ENCODE measurements at regions not wholly inside any gene's neighbourhood (a gene's known extent, or its start where the extent isn't known, plus 50 kb on each side); places are given as distances from the start of the nearest gene placed in this dataset.

DNA sequence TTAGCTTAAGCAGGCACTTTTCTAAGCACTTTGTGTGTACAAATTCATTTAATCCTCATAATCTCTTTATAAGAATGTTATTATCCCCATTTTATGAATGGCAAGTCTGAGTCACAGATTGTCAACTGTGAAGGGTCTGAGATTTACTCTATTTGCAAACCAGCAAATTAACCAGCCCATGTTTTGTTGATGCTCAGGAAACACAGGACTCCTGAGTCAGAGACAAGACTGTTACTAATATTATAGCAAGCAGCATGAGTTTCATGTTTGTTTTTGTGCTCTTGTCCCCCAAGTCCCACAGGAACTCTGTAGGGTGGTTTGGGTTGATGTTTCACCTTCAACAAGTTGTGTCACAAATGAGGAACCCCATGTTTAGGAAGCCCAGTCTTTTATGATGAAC is 182.0 kb upstream of the PPP1R3A start:
- Histone ChIP-seq H3K4me1 (ENCODE audit: low read length) (no peaks in the 10 kb centered on the region), H3K4me2 (ENCODE audit: low read depth, low read length, poor library complexity, severe bottlenecking) (no peak overlapping the region), H3K79me2 (ENCODE audit: low read length) (no peaks in the 10 kb centered on the region), H4K20me1 (ENCODE audit: insufficient read depth, low read depth, low read length) (no peaks in the 10 kb centered on the region), H3K9me2 (replicated peaks; ENCODE audit: insufficient read depth, low read length) (no peaks in the 10 kb centered on the region), H2AFZ (ENCODE audit: low read length) (no peak overlapping the region), H3K36me3 (ENCODE audit: insufficient read depth, low read length) (no peaks in the 10 kb centered on the region), H3K27ac (ENCODE audit: low read length) (no peak overlapping the region), H3K9ac (ENCODE audit: low read length) (no peak overlapping the region), H3K4me3 (ENCODE audit: low read length) (no peak overlapping the region), H3K27me3 (ENCODE audit: low read length) (no peaks in the 10 kb centered on the region), H3K9me3 (ENCODE audit: low read length) (peaks cover 36% of the 10 kb centered on the region)
- no peak for DNase-seq

DNA sequence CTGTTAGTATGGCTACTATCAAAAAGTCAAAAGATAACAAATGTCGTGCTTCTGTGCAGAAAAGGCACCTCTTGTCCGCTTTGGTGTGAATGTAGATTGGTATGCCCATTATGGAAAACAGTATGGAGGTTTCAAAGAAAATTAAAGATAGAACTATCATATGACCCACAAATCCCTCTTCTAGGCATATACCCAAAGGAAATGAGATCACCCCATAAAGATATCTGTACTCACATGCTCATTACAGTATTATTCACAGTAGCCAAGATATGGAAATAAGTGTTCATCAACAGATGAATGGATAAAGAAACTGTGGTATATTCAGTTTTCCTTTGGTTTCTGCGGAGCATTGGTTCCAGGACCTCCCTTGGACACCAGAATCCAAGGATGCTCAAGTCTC is 180.5 kb upstream of the PPP1R3A start:
- Histone ChIP-seq H3K9me2 (replicated peaks; ENCODE audit: insufficient read depth, low read length) (no peaks in the 10 kb centered on the region), H3K9ac (ENCODE audit: low read length) (no peak overlapping the region), H3K36me3 (ENCODE audit: insufficient read depth, low read length) (no peaks in the 10 kb centered on the region), H3K9me3 (ENCODE audit: low read length) (peaks cover 42% of the 10 kb centered on the region), H3K4me3 (ENCODE audit: low read length) (no peak overlapping the region), H3K27me3 (ENCODE audit: low read length) (no peaks in the 10 kb centered on the region), H3K4me1 (ENCODE audit: low read length) (no peaks in the 10 kb centered on the region), H3K27ac (ENCODE audit: low read length) (no peak overlapping the region), H2AFZ (ENCODE audit: low read length) (no peak overlapping the region), H3K4me2 (ENCODE audit: low read depth, low read length, poor library complexity, severe bottlenecking) (no peak overlapping the region), H3K79me2 (ENCODE audit: low read length) (no peaks in the 10 kb centered on the region), H4K20me1 (ENCODE audit: insufficient read depth, low read depth, low read length) (no peaks in the 10 kb centered on the region)
- no peak for DNase-seq

DNA sequence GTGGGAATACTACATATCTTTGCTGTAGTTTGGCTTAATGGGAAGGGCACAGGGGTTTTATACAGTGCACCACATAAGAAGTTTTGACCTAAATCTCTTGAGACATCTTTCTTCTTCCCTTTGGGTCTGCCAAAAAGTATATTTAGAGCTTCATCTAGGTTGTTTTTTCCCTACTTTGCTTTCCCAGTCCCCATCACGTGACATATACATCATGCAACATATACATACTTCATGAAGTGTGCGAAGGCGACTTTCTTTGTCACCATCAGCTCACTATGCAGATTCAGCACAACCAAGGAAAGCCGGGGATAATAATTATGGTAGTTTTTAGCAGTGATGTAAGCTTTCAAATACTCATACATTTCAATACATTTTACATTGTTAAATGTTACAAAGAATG is 177.1 kb upstream of the PPP1R3A start:
- Histone ChIP-seq H2AFZ (ENCODE audit: low read length) (no peak overlapping the region), H3K9me3 (ENCODE audit: low read length) (peaks cover 29% of the 10 kb centered on the region), H4K20me1 (ENCODE audit: insufficient read depth, low read depth, low read length) (no peaks in the 10 kb centered on the region), H3K4me3 (ENCODE audit: low read length) (no peak overlapping the region), H3K36me3 (ENCODE audit: insufficient read depth, low read length) (no peaks in the 10 kb centered on the region), H3K9me2 (replicated peaks; ENCODE audit: insufficient read depth, low read length) (no peaks in the 10 kb centered on the region), H3K4me2 (ENCODE audit: low read depth, low read length, poor library complexity, severe bottlenecking) (no peak overlapping the region), H3K27me3 (ENCODE audit: low read length) (no peaks in the 10 kb centered on the region), H3K4me1 (ENCODE audit: low read length) (no peaks in the 10 kb centered on the region), H3K79me2 (ENCODE audit: low read length) (no peaks in the 10 kb centered on the region), H3K27ac (ENCODE audit: low read length) (no peak overlapping the region), H3K9ac (ENCODE audit: low read length) (no peak overlapping the region)
- no peak for DNase-seq

DNA sequence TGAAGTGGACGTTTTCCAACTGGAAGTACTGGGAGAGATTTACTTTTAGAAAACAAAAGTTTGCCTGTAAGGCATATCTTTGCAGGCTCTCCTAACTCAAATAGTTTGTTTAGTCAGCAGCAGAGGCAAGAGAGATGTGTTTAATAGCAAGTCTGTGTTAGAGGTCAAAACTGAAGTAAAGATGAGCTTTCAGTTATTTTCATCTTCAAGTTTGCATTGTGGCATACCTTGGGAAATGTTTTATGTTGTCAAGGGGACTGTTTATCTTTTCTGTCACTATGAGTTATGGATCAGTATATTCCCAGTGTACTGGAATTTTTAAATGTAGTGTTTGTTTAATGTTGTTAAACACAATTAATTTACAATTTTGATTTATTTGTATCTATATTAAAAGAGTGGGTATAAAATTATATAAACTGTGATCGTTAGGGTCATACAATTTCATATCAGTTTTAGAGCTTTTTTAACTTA is 169.7 kb upstream of the PPP1R3A start:
- no peaks in the 10 kb centered on the region for H3K4me1 ChIP-seq (ENCODE audit: low read length)
- no peaks in the 10 kb centered on the region for H3K9me2 ChIP-seq (replicated peaks; ENCODE audit: insufficient read depth, low read length)
- no peak overlapping the region for H3K9ac ChIP-seq (ENCODE audit: low read length)
- H3K36me3 ChIP-seq (ENCODE audit: insufficient read depth, low read length), result no peaks in the 10 kb centered on the region
- H3K9me3 ChIP-seq (ENCODE audit: low read length), result peaks cover 17% of the 10 kb centered on the region
- DNase-seq, result no peak
- H4K20me1 ChIP-seq (ENCODE audit: insufficient read depth, low read depth, low read length), result no peaks in the 10 kb centered on the region
- no peaks in the 10 kb centered on the region for H3K27me3 ChIP-seq (ENCODE audit: low read length)
- H3K27ac ChIP-seq (ENCODE audit: low read length), result no peak overlapping the region
- H3K4me2 ChIP-seq (ENCODE audit: low read depth, low read length, poor library complexity, severe bottlenecking), result no peak overlapping the region
- no peak overlapping the region for H3K4me3 ChIP-seq (ENCODE audit: low read length)
- no peaks in the 10 kb centered on the region for H3K79me2 ChIP-seq (ENCODE audit: low read length)
- no peak overlapping the region for H2AFZ ChIP-seq (ENCODE audit: low read length)

DNA sequence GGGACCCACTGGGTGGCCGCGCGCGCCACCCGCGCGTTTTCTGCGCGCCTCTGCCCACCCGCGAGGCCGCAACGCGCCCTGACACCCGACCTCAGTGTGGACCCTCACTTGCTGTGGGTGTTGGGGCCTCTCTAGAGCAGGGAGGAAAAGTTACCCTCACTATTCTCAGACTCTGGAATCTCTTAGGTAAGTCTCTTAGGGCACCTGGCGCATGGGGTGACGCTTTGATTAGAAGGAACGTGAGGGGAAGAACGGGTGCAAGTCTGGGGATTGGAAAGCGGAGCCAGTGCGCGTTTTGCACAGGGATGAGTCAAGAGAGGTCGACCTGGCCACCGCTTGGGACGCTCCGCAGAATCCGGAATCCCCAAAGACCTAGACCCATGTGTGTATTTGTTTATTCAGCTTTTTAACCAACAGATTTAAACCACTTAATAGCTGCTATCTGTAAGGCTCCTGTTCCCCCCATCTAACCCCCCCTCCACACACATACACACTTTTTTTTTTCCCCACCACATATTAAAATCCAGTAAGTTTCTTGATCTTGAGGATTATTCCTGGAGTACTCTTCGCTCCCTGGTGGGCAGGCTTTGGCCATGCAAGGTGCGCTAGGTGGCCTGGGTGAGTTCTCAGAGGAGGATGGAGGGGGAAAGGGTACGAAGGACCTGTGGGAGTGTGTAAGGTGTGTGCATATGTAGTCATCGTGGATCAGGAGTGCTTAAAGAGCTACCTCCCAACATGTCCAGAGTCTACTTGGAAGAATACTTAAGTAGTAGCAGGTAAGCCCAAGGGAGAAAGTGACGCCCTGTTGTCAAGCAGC is 169.1 kb upstream of the PPP1R3A start:
- Histone ChIP-seq H3K4me2 (ENCODE audit: low read depth, low read length, poor library complexity, severe bottlenecking) (no peak overlapping the region), H3K9me3 (ENCODE audit: low read length) (peaks cover 17% of the 10 kb centered on the region), H3K36me3 (ENCODE audit: insufficient read depth, low read length) (no peaks in the 10 kb centered on the region), H4K20me1 (ENCODE audit: insufficient read depth, low read depth, low read length) (no peaks in the 10 kb centered on the region), H3K4me1 (ENCODE audit: low read length) (no peaks in the 10 kb centered on the region), H3K27ac (ENCODE audit: low read length) (no peak overlapping the region), H3K4me3 (ENCODE audit: low read length) (no peak overlapping the region), H3K9me2 (replicated peaks; ENCODE audit: insufficient read depth, low read length) (no peaks in the 10 kb centered on the region), H2AFZ (ENCODE audit: low read length) (no peak overlapping the region), H3K9ac (ENCODE audit: low read length) (no peak overlapping the region), H3K27me3 (ENCODE audit: low read length) (no peaks in the 10 kb centered on the region), H3K79me2 (ENCODE audit: low read length) (no peaks in the 10 kb centered on the region)
- no peak for DNase-seq

DNA sequence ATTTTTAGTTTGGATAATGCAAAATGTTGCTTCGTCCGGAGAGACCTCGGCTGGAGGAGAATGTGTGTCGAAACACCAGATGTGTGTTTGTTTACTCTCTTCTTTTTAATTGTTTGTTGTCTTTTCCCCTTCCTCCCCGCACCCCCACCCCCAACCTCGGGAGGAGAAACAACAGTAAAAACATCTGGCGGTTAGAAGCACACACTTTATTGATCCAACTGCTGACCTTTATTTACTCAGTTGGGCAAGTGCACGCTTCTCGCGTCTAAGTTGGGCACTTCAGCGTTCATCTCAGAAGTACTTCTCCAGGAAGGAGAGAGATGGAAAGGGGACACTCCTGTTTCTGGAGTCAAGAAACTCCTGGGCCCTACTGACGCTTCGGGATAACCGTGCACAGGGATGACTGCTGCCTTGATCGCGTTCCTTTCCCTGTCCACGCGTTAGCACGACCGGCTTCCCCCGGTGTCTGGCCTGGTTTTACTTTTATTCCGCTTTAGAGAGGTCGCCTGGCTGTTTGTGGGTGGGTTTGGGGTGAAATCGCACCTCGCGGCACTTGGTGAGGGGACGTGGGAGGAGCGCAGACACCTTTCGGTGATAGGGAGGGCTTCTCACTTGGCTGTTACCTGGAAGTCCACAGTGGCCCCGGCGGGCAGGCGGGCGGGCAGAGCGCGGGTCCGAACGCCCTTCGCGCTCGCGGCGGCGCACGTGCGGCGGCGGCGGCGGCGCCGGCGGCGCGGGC is 168.3 kb upstream of the PPP1R3A start:
- H3K9ac ChIP-seq (ENCODE audit: low read length), result no peak overlapping the region
- H3K4me3 ChIP-seq (ENCODE audit: low read length), result no peak overlapping the region
- H2AFZ ChIP-seq (ENCODE audit: low read length), result no peak overlapping the region

DNA sequence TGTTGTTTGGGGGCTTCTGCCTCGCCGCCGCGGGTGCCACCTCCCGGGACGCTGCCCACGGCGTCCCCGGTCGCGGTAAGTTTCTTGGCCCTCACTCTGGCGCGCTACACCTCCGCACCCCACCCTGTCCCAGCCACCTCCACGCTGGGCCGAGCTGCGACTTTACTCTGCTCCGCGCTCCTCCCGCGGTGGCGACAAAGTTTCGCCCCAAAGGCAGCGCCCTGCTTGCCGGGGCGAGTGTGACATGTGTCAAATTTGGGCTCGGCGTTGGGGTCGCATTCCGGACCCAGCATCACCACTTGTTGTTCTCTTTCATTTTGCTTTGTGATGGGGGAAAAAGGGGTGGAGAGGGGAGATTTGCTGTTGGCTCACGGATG is 167.7 kb upstream of the PPP1R3A start:
- Histone ChIP-seq H3K36me3 (ENCODE audit: insufficient read depth, low read length) (no peaks in the 10 kb centered on the region), H3K27me3 (ENCODE audit: low read length) (no peaks in the 10 kb centered on the region), H2AFZ (ENCODE audit: low read length) (no peak overlapping the region), H3K9me2 (replicated peaks; ENCODE audit: insufficient read depth, low read length) (no peaks in the 10 kb centered on the region), H3K27ac (ENCODE audit: low read length) (no peak overlapping the region), H3K9me3 (ENCODE audit: low read length) (peaks cover 17% of the 10 kb centered on the region), H3K79me2 (ENCODE audit: low read length) (no peaks in the 10 kb centered on the region), H3K4me3 (ENCODE audit: low read length) (no peak overlapping the region), H3K4me2 (ENCODE audit: low read depth, low read length, poor library complexity, severe bottlenecking) (no peak overlapping the region), H3K9ac (ENCODE audit: low read length) (no peak overlapping the region), H3K4me1 (ENCODE audit: low read length) (no peaks in the 10 kb centered on the region), H4K20me1 (ENCODE audit: insufficient read depth, low read depth, low read length) (no peaks in the 10 kb centered on the region)
- DNase-seq, result no peak

More for the DNA sequence above, 168.3 kb upstream of the PPP1R3A start:
- DNase-seq, result no peak
- Histone ChIP-seq H3K27ac (ENCODE audit: low read length) (no peak overlapping the region), H3K9me2 (replicated peaks; ENCODE audit: insufficient read depth, low read length) (no peaks in the 10 kb centered on the region), H3K27me3 (ENCODE audit: low read length) (no peaks in the 10 kb centered on the region), H4K20me1 (ENCODE audit: insufficient read depth, low read depth, low read length) (no peaks in the 10 kb centered on the region), H3K4me1 (ENCODE audit: low read length) (no peaks in the 10 kb centered on the region), H3K36me3 (ENCODE audit: insufficient read depth, low read length) (no peaks in the 10 kb centered on the region), H3K79me2 (ENCODE audit: low read length) (no peaks in the 10 kb centered on the region), H3K4me2 (ENCODE audit: low read depth, low read length, poor library complexity, severe bottlenecking) (no peak overlapping the region), H3K9me3 (ENCODE audit: low read length) (peaks cover 17% of the 10 kb centered on the region)

DNA sequence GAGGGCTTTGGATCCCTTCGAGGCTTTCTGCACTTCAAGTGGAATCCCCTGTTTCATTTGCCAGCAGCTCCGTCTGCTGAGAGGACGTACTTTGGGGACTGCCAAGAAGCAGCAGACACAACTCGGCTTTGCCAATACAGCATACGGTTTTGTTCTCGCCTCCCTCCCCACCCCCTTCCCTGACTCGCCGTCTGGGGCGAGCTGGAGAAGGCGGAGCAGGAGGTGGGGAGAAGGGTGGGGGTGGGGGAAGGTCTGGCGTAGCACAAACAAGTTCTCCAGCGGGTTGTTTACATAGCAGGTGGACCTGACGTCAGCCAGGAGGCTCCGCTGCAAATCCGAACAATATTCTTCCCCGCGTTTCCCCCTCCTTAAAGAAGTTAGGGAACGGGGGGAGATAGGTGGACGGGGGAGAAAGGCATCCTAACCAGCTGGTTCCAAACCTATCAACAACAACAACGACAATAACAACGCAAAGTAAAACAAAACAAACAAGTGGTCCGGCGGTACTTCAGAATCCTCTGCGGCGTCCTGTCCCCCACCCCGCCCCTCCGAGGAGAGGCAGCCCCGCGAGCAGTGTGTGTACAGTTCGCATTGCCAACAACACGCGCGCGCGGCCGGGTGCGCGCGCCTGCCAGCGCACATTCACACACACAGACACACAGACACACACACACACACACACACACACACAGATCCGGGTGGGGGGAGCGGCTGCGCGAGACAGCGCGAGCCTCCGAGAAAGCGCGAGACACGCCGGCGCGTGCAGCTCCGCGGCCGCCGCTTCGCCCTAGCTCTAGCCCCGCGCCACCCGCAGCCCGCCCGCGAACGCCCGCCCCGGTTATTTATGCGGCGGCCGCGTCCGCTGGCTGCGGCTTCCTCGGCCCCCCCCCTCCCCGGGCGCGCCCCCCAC is 167.0 kb upstream of the PPP1R3A start:
- no peak for DNase-seq
- no peaks in the 10 kb centered on the region for H3K4me1 ChIP-seq (ENCODE audit: low read length)
- H3K27me3 ChIP-seq (ENCODE audit: low read length), result no peaks in the 10 kb centered on the region
- no peak overlapping the region for H3K9ac ChIP-seq (ENCODE audit: low read length)
- H3K27ac ChIP-seq (ENCODE audit: low read length), result no peak overlapping the region
- H4K20me1 ChIP-seq (ENCODE audit: insufficient read depth, low read depth, low read length), result no peaks in the 10 kb centered on the region
- H3K4me2 ChIP-seq (ENCODE audit: low read depth, low read length, poor library complexity, severe bottlenecking), result no peak overlapping the region
- no peak overlapping the region for H2AFZ ChIP-seq (ENCODE audit: low read length)
- H3K9me3 ChIP-seq (ENCODE audit: low read length), result peaks cover 17% of the 10 kb centered on the region
- H3K79me2 ChIP-seq (ENCODE audit: low read length), result no peaks in the 10 kb centered on the region
- no peaks in the 10 kb centered on the region for H3K9me2 ChIP-seq (replicated peaks; ENCODE audit: insufficient read depth, low read length)
- no peaks in the 10 kb centered on the region for H3K36me3 ChIP-seq (ENCODE audit: insufficient read depth, low read length)
- H3K4me3 ChIP-seq (ENCODE audit: low read length), result no peak overlapping the region
